HUES64 (cell line): ENCODE measurements at regions not wholly inside any gene's neighbourhood (a gene's known extent, or its start where the extent isn't known, plus 50 kb on each side); places are given as distances from the start of the nearest gene placed in this dataset.

ENCODE experiments used
- H3K27ac ChIP-seq: 2 replicates; pipeline ENCODE4 v1.7.0; 2013; ENCODE audit warnings: low read depth, low read length, inconsistent platforms
- H3K27me3 ChIP-seq: 2 replicates; pipeline ENCODE4 v1.6.1; 2013; ENCODE audit warnings: mild to moderate bottlenecking, low read length; ENCODE audit not compliant: insufficient read depth
- H3K36me3 ChIP-seq: 2 replicates; pipeline ENCODE4 v1.6.1; 2013; ENCODE audit warnings: mild to moderate bottlenecking, low read length; ENCODE audit not compliant: insufficient read depth
- H3K4me1 ChIP-seq: 2 replicates; pipeline ENCODE4 v1.6.1; 2013; ENCODE audit warnings: mild to moderate bottlenecking, low read length, moderate library complexity; ENCODE audit not compliant: insufficient read depth
- H3K4me3 ChIP-seq: 2 replicates; pipeline ENCODE4 v1.5.1; 2013; ENCODE audit warnings: mild to moderate bottlenecking, low read length, moderate library complexity
- H3K9ac ChIP-seq: 2 replicates; pipeline ENCODE4 v1.6.1; 2013; ENCODE audit warnings: mild to moderate bottlenecking, low read depth, low read length
- H3K9me3 ChIP-seq: 2 replicates; pipeline ENCODE4 v1.6.1; 2013; ENCODE audit warnings: low read depth, low read length; ENCODE audit not compliant: insufficient read depth
- WGBS: fragments of 150-250, 120-280 bp; methylation state at CpG from one replicate; pipeline ENCODE4 v1.1.7; 2013; ENCODE audit warnings: missing lambda C conversion rate; 5-methylcytosine and 5-hydroxymethylcytosine counted together

- WGBS: 96% methylated on average over 6 of the region's 6 CpGs
Measured at GRCh38 chr2:8174641-8175257, 507.1 kb upstream of the ID2 start.

GRCh38 chr2:8176887-8177286 is 505.0 kb upstream of the ID2 start:
- no peaks in the 10 kb centered on the region for H3K4me1 ChIP-seq
- H3K9me3 ChIP-seq: no peaks in the 10 kb centered on the region
- H3K9ac ChIP-seq: no peak overlapping the region
- no peak overlapping the region for H3K4me3 ChIP-seq
- H3K27ac ChIP-seq: no peak overlapping the region
- no peaks in the 10 kb centered on the region for H3K27me3 ChIP-seq
- 89% methylated on average over 1 of the region's 2 CpGs for WGBS
- H3K36me3 ChIP-seq: no peaks in the 10 kb centered on the region

More at GRCh38 chr2:8174641-8175257, 507.1 kb upstream of the ID2 start:
- H3K27ac ChIP-seq: no peak overlapping the region
- H3K27me3 ChIP-seq: no peaks in the 10 kb centered on the region
- H3K4me1 ChIP-seq: peaks cover 6% of the 10 kb centered on the region; the same call in 1 of the 2 replicates
- H3K9me3 ChIP-seq: no peaks in the 10 kb centered on the region
- no peak overlapping the region for H3K4me3 ChIP-seq
- no peaks in the 10 kb centered on the region for H3K36me3 ChIP-seq
- H3K9ac ChIP-seq: no peak overlapping the region

GRCh38 chr2:8177566-8177965 is 504.3 kb upstream of the ID2 start:
- no peak overlapping the region for H3K27ac ChIP-seq
- H3K36me3 ChIP-seq: no peaks in the 10 kb centered on the region
- no peaks in the 10 kb centered on the region for H3K9me3 ChIP-seq
- no peak overlapping the region for H3K4me3 ChIP-seq
- WGBS: 91% methylated on average over 1 of the region's 2 CpGs
- no peaks in the 10 kb centered on the region for H3K4me1 ChIP-seq
- no peak overlapping the region for H3K9ac ChIP-seq
- H3K27me3 ChIP-seq: no peaks in the 10 kb centered on the region

GRCh38 chr2:8178911-8179310 is 502.9 kb upstream of the ID2 start:
- WGBS: 97% methylated on average over 6 of the region's 7 CpGs
- no peak overlapping the region for H3K9ac ChIP-seq
- no peak overlapping the region for H3K27ac ChIP-seq
- H3K36me3 ChIP-seq: no peaks in the 10 kb centered on the region
- no peaks in the 10 kb centered on the region for H3K4me1 ChIP-seq
- no peak overlapping the region for H3K4me3 ChIP-seq
- H3K27me3 ChIP-seq: no peaks in the 10 kb centered on the region
- no peaks in the 10 kb centered on the region for H3K9me3 ChIP-seq

GRCh38 chr2:8189316-8189715 is 492.5 kb upstream of the ID2 start:
- 84% methylated on average over 6 of the region's 6 CpGs for WGBS
- Histone ChIP-seq H3K9me3 (no peaks in the 10 kb centered on the region; the same call in 1 of the 2 replicates), H3K27ac (no peak overlapping the region), H3K9ac (no peak overlapping the region), H3K4me3 (no peak overlapping the region), H3K4me1 (peaks cover 26% of the 10 kb centered on the region), H3K36me3 (no peaks in the 10 kb centered on the region), H3K27me3 (no peaks in the 10 kb centered on the region)

GRCh38 chr2:8190279-8190678 is 491.6 kb upstream of the ID2 start:
- H3K4me1 ChIP-seq: peaks cover 26% of the 10 kb centered on the region
- no peaks in the 10 kb centered on the region for H3K36me3 ChIP-seq
- no peaks in the 10 kb centered on the region; the same call in 1 of the 2 replicates for H3K9me3 ChIP-seq
- H3K27me3 ChIP-seq: no peaks in the 10 kb centered on the region
- WGBS: no CpG with 5 or more reads among the region's 1 CpG
- no peak overlapping the region for H3K9ac ChIP-seq
- no peak overlapping the region for H3K4me3 ChIP-seq
- H3K27ac ChIP-seq: no peak overlapping the region

GRCh38 chr2:8191427-8191826 is 490.4 kb upstream of the ID2 start:
- 95% methylated on average over 2 of the region's 4 CpGs for WGBS
- Histone ChIP-seq H3K9ac (no peak overlapping the region), H3K4me3 (no peak overlapping the region), H3K27me3 (no peaks in the 10 kb centered on the region), H3K4me1 (peaks cover 26% of the 10 kb centered on the region), H3K36me3 (no peaks in the 10 kb centered on the region), H3K27ac (no peak overlapping the region), H3K9me3 (no peaks in the 10 kb centered on the region)

GRCh38 chr2:8193146-8193545 is 488.7 kb upstream of the ID2 start:
- Histone ChIP-seq H3K9me3 (no peaks in the 10 kb centered on the region), H3K36me3 (no peaks in the 10 kb centered on the region), H3K27me3 (no peaks in the 10 kb centered on the region), H3K9ac (no peak overlapping the region), H3K27ac (peak overlapping the region; percentile 23; the same call in 1 of the 2 replicates), H3K4me1 (peaks cover 26% of the 10 kb centered on the region), H3K4me3 (no peak overlapping the region)
- WGBS: 87% methylated on average over 2 of the region's 2 CpGs

GRCh38 chr2:8193686-8194615 is 487.9 kb upstream of the ID2 start:
- H3K9me3 ChIP-seq: no peaks in the 10 kb centered on the region
- H3K36me3 ChIP-seq: no peaks in the 10 kb centered on the region
- WGBS: 41% methylated on average over 15 of the region's 15 CpGs
- H3K4me3 ChIP-seq: no peak overlapping the region
- H3K27me3 ChIP-seq: no peaks in the 10 kb centered on the region
- no peak overlapping the region for H3K9ac ChIP-seq
- 0 out of 2 replicates have a peak overlapping the region, but pooled peaks have one; percentile 23 for H3K27ac ChIP-seq
- H3K4me1 ChIP-seq: peaks cover 26% of the 10 kb centered on the region

- H3K4me1 ChIP-seq: peaks cover 26% of the 10 kb centered on the region
- no peaks in the 10 kb centered on the region for H3K9me3 ChIP-seq
- no peak overlapping the region for H3K27ac ChIP-seq
- no peak overlapping the region for H3K9ac ChIP-seq
- 75% methylated on average over 1 of the region's 1 CpG for WGBS
- no peaks in the 10 kb centered on the region for H3K36me3 ChIP-seq
- no peak overlapping the region for H3K4me3 ChIP-seq
- no peaks in the 10 kb centered on the region for H3K27me3 ChIP-seq
Measured at GRCh38 chr2:8195784-8196183, 486.1 kb upstream of the ID2 start.

GRCh38 chr2:8196316-8196715 is 485.5 kb upstream of the ID2 start:
- Histone ChIP-seq H3K36me3 (no peaks in the 10 kb centered on the region), H3K27me3 (no peaks in the 10 kb centered on the region), H3K4me3 (no peak overlapping the region), H3K4me1 (peaks cover 26% of the 10 kb centered on the region), H3K9ac (no peak overlapping the region), H3K27ac (no peak overlapping the region), H3K9me3 (no peaks in the 10 kb centered on the region)
- WGBS: 84% methylated on average over 3 of the region's 3 CpGs
